ENCODE measurements at regions not wholly inside any gene's neighbourhood (a gene's known extent, or its start where the extent isn't known, plus 50 kb on each side); places are given as distances from the start of the nearest gene placed in this dataset.

DNA sequence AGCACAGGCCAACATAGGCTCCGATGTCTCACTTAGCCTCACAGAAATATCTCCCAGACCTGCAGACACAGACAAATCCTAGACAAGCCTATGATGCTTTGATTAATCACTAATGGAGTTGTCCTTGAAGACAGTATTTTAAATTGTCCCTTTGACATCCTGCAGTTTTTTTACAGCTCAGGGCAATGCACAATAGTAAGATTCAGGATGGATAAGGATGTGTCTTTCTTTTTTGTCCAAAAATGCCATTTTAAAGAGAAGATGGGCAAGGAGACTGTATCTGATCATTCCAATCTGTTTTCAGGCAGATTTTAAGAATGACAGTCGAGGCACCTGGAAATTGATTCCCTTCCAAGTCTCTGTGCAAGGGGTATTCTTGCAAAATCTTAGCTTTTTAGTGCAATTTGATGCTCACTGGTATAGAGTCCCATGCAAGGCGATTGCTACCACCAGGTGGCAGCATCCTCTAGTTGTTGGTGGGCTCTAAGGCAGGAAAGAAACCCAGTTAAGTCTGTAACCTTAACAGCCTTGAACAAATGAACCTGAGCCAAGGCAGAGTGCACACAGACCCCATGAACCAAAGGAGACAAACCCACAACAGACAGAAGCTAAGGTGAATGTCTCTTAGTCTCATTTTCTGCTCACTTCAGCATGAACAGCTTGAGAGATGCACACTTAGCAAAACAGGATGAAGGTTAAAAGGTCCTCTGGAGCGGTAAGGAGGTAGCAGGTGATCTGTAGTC lies 51.2 kb upstream of the MINAR1 start:
- H3K27me3 ChIP-seq (ENCODE audit: low read depth, low read length) = no peaks in the 10 kb centered on the region
- H3K36me3 ChIP-seq (replicated peaks; ENCODE audit: low read depth, low read length) = peaks cover 12% of the 10 kb centered on the region
- no peaks in the 10 kb centered on the region for H4K20me1 ChIP-seq (ENCODE audit: insufficient read depth, low read length)
- no peak overlapping the region for H3K4me2 ChIP-seq (ENCODE audit: low read length)
- no peaks in the 10 kb centered on the region for H3K9me3 ChIP-seq (ENCODE audit: insufficient read depth, low read length)
- no peaks in the 10 kb centered on the region for H3K4me1 ChIP-seq (ENCODE audit: low read length)
- H3K9ac ChIP-seq (ENCODE audit: low read length) = no peak overlapping the region
- no peak overlapping the region for H3K4me3 ChIP-seq (ENCODE audit: low read length)
- H3K27ac ChIP-seq (ENCODE audit: low read length) = no peak overlapping the region
- H2AFZ ChIP-seq (ENCODE audit: low read depth, low read length) = no peak overlapping the region
- no peaks in the 10 kb centered on the region for H3K79me2 ChIP-seq (ENCODE audit: low read length)
- TF ChIP-seq, protein P1, sequence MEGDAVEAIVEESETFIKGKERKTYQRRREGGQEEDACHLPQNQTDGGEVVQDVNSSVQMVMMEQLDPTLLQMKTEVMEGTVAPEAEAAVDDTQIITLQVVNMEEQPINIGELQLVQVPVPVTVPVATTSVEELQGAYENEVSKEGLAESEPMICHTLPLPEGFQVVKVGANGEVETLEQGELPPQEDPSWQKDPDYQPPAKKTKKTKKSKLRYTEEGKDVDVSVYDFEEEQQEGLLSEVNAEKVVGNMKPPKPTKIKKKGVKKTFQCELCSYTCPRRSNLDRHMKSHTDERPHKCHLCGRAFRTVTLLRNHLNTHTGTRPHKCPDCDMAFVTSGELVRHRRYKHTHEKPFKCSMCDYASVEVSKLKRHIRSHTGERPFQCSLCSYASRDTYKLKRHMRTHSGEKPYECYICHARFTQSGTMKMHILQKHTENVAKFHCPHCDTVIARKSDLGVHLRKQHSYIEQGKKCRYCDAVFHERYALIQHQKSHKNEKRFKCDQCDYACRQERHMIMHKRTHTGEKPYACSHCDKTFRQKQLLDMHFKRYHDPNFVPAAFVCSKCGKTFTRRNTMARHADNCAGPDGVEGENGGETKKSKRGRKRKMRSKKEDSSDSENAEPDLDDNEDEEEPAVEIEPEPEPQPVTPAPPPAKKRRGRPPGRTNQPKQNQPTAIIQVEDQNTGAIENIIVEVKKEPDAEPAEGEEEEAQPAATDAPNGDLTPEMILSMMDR (IDR thresholded peaks at IDR 0.05; ENCODE audit: low read depth, low read length) = peak; percentile 99
- TF ChIP-seq EZH2phosphoT487 (IDR thresholded peaks at IDR 0.05; ENCODE audit: low read depth) = no peak

GRCh38 chr15:79381593-79381992 lies 50.5 kb upstream of the MINAR1 start:
- Histone ChIP-seq H4K20me1 (ENCODE audit: insufficient read depth, low read length) (no peaks in the 10 kb centered on the region), H3K36me3 (replicated peaks; ENCODE audit: low read depth, low read length) (peaks cover 12% of the 10 kb centered on the region), H3K79me2 (ENCODE audit: low read length) (no peaks in the 10 kb centered on the region), H3K4me3 (ENCODE audit: low read length) (no peak overlapping the region), H2AFZ (ENCODE audit: low read depth, low read length) (no peak overlapping the region), H3K9me3 (ENCODE audit: insufficient read depth, low read length) (no peaks in the 10 kb centered on the region), H3K27me3 (ENCODE audit: low read depth, low read length) (no peaks in the 10 kb centered on the region), H3K9ac (ENCODE audit: low read length) (no peak overlapping the region), H3K27ac (ENCODE audit: low read length) (no peak overlapping the region), H3K4me2 (ENCODE audit: low read length) (no peak overlapping the region), H3K4me1 (ENCODE audit: low read length) (no peaks in the 10 kb centered on the region)
- TF ChIP-seq EZH2phosphoT487 (IDR thresholded peaks at IDR 0.05; ENCODE audit: low read depth) = no peak
- TF ChIP-seq, protein P1 (IDR thresholded peaks at IDR 0.05; ENCODE audit: low read depth, low read length) = no peak
